PFSK-1 (cell line): ENCODE measurements at regions not wholly inside any gene's neighbourhood (a gene's known extent, or its start where the extent isn't known, plus 50 kb on each side); places are given as distances from the start of the nearest gene placed in this dataset.

Source experiments
- SIN3A ChIP-seq: IDR thresholded peaks from 2 replicates; pipeline ENCODE4 v1.6.1; 2012; ENCODE audit warnings: mild to moderate bottlenecking, low read length, moderate library complexity, borderline replicate concordance; ENCODE audit not compliant: insufficient read depth
- TF ChIP-seq, protein P1 (sequence below), 2 experiments: IDR thresholded peaks; 2 replicates each; pipeline versions ENCODE4 v1.6.1 to v1.8.0; 2011 to 2012; ENCODE audit warnings: low read depth in 2 of 2, low read length in 2 of 2, control low read depth in 1 of 2, inconsistent platforms in 1 of 2, mild to moderate bottlenecking in 1 of 2, moderate library complexity in 1 of 2; ENCODE audit not compliant: insufficient read depth in 1 of 2

GRCh38 chr3:78154521-78155186, 1114.8 kb downstream of the ROBO2 start:
- TF ChIP-seq, protein P1, sequence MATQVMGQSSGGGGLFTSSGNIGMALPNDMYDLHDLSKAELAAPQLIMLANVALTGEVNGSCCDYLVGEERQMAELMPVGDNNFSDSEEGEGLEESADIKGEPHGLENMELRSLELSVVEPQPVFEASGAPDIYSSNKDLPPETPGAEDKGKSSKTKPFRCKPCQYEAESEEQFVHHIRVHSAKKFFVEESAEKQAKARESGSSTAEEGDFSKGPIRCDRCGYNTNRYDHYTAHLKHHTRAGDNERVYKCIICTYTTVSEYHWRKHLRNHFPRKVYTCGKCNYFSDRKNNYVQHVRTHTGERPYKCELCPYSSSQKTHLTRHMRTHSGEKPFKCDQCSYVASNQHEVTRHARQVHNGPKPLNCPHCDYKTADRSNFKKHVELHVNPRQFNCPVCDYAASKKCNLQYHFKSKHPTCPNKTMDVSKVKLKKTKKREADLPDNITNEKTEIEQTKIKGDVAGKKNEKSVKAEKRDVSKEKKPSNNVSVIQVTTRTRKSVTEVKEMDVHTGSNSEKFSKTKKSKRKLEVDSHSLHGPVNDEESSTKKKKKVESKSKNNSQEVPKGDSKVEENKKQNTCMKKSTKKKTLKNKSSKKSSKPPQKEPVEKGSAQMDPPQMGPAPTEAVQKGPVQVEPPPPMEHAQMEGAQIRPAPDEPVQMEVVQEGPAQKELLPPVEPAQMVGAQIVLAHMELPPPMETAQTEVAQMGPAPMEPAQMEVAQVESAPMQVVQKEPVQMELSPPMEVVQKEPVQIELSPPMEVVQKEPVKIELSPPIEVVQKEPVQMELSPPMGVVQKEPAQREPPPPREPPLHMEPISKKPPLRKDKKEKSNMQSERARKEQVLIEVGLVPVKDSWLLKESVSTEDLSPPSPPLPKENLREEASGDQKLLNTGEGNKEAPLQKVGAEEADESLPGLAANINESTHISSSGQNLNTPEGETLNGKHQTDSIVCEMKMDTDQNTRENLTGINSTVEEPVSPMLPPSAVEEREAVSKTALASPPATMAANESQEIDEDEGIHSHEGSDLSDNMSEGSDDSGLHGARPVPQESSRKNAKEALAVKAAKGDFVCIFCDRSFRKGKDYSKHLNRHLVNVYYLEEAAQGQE (IDR thresholded peaks at IDR 0.05; ENCODE audit: insufficient read depth in 1 of 2, low read depth in 2 of 2, low read length in 2 of 2): no peak
- no peak for TF ChIP-seq SIN3A
